ENCODE measurements at regions not wholly inside any gene's neighbourhood (a gene's known extent, or its start where the extent isn't known, plus 50 kb on each side); places are given as distances from the start of the nearest gene placed in this dataset.
A peak's percentile ranks its signal among the peaks of the same experiment; 100 is the strongest.

DNA sequence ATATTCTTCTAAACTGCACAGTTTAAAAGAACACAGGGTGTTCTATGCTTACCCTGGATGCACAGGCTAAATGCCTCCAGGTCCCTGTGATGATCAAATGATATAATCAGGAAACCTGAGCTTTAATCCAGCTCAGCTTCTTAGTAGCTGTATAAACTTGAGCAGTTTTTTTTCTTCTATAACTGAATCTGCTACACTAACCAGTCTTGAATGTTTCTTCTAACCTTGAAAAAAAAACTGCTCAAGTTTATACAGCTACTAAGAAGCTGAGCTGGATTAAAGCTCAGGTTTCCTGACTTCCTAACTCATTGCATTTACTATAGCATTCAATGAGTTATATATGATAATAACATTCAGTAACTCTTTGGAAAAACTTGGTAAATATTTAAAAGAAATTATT, 358.2 kb downstream of the CD109 start (continued):
- no peak for TF ChIP-seq EZH2 (IDR thresholded peaks at IDR 0.05; ENCODE audit: low read depth, unreplicated experiment)
- no peak for TF ChIP-seq NANOG (IDR thresholded peaks at IDR 0.05; ENCODE audit: borderline replicate concordance)
- no peak for TF ChIP-seq ZNF331 (CRISPR knock-in tag; IDR thresholded peaks at IDR 0.05; ENCODE audit: low read depth)
- TF ChIP-seq JUNB (IDR thresholded peaks at IDR 0.05; ENCODE audit: unreplicated experiment), result no peak
- no peak for TF ChIP-seq CREB1 (CRISPR knock-in tag; IDR thresholded peaks at IDR 0.05; ENCODE audit: low read depth)
- TF ChIP-seq, protein P1, sequence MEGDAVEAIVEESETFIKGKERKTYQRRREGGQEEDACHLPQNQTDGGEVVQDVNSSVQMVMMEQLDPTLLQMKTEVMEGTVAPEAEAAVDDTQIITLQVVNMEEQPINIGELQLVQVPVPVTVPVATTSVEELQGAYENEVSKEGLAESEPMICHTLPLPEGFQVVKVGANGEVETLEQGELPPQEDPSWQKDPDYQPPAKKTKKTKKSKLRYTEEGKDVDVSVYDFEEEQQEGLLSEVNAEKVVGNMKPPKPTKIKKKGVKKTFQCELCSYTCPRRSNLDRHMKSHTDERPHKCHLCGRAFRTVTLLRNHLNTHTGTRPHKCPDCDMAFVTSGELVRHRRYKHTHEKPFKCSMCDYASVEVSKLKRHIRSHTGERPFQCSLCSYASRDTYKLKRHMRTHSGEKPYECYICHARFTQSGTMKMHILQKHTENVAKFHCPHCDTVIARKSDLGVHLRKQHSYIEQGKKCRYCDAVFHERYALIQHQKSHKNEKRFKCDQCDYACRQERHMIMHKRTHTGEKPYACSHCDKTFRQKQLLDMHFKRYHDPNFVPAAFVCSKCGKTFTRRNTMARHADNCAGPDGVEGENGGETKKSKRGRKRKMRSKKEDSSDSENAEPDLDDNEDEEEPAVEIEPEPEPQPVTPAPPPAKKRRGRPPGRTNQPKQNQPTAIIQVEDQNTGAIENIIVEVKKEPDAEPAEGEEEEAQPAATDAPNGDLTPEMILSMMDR (conservative IDR thresholded peaks at IDR 0.05; ENCODE audit: low read depth in 2 of 2), result no peak
- TF ChIP-seq, protein P2, sequence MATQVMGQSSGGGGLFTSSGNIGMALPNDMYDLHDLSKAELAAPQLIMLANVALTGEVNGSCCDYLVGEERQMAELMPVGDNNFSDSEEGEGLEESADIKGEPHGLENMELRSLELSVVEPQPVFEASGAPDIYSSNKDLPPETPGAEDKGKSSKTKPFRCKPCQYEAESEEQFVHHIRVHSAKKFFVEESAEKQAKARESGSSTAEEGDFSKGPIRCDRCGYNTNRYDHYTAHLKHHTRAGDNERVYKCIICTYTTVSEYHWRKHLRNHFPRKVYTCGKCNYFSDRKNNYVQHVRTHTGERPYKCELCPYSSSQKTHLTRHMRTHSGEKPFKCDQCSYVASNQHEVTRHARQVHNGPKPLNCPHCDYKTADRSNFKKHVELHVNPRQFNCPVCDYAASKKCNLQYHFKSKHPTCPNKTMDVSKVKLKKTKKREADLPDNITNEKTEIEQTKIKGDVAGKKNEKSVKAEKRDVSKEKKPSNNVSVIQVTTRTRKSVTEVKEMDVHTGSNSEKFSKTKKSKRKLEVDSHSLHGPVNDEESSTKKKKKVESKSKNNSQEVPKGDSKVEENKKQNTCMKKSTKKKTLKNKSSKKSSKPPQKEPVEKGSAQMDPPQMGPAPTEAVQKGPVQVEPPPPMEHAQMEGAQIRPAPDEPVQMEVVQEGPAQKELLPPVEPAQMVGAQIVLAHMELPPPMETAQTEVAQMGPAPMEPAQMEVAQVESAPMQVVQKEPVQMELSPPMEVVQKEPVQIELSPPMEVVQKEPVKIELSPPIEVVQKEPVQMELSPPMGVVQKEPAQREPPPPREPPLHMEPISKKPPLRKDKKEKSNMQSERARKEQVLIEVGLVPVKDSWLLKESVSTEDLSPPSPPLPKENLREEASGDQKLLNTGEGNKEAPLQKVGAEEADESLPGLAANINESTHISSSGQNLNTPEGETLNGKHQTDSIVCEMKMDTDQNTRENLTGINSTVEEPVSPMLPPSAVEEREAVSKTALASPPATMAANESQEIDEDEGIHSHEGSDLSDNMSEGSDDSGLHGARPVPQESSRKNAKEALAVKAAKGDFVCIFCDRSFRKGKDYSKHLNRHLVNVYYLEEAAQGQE (IDR thresholded peaks at IDR 0.05; ENCODE audit: unreplicated experiment), result no peak
- no peak for TF ChIP-seq EZH2phosphoT487 (IDR thresholded peaks at IDR 0.05; ENCODE audit: unreplicated experiment)
- TF ChIP-seq ZNF114 (CRISPR knock-in tag; IDR thresholded peaks at IDR 0.05), result no peak

DNA sequence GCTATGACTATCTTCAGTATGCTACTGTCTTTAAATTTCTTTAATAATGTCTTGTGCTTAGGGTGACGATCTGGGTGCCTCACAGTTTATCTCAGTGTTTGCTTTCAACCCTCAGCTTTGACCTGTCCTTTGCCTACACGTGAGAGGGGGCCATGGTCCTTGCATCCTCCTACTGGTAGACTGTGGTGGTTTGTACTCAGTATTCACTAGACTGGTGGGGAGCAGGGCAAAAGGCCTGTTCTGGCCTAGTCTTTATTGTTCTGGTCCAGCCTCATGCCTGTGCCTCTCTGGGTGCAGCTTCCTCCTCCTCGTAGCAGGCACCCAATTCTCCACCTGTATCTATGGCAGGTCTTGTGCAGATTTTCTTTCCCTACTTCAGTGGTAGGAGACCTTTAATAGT, 354.9 kb downstream of the CD109 start:
- DNase-seq (ENCODE audit: low spot score), result peak; percentile 10
- no peak for TF ChIP-seq ZNF114 (CRISPR knock-in tag; IDR thresholded peaks at IDR 0.05)
- no peak for TF ChIP-seq POLR2AphosphoS5 (IDR thresholded peaks at IDR 0.05; ENCODE audit: low read depth)
- TF ChIP-seq EZH2phosphoT487 (IDR thresholded peaks at IDR 0.05; ENCODE audit: unreplicated experiment), result no peak
- TF ChIP-seq, protein P1 (conservative IDR thresholded peaks at IDR 0.05; ENCODE audit: low read depth in 2 of 2), result peak in 1 of 2 experiments; percentile 20; a peak in 2 of 4 replicates
- H3K4me3 Mint-ChIP-seq, result no peak overlapping the region
- Histone ChIP-seq H2AFZ (no peak overlapping the region), H3K4me1 (ENCODE audit: insufficient read depth) (no peaks in the 10 kb centered on the region), H4K20me1 (replicated peaks; ENCODE audit: insufficient read depth) (no peaks in the 10 kb centered on the region), H3K36me3 (ENCODE audit: insufficient read depth) (no peaks in the 10 kb centered on the region), H3K27me3 (ENCODE audit: insufficient read depth) (no peaks in the 10 kb centered on the region), H3F3A (replicated peaks; ENCODE audit: low read depth) (no peaks in the 10 kb centered on the region), H3K27ac (ENCODE audit: low read depth) (no peak overlapping the region), H3K4me3 (no peak overlapping the region), H3K4me2 (no peak overlapping the region), H3K79me2 (replicated peaks; ENCODE audit: insufficient read depth) (no peaks in the 10 kb centered on the region), H3K9me2 (ENCODE audit: insufficient read depth) (0 out of 2 replicates have a peak, but pooled peaks cover 3% of the 10 kb centered on the region)
- H3K27me3 Mint-ChIP-seq (ENCODE audit: insufficient read depth, low read depth, poor library complexity), result no peaks in the 10 kb centered on the region
- H3K4me1 Mint-ChIP-seq, result no peaks in the 10 kb centered on the region
- H3K27ac Mint-ChIP-seq, result no peak overlapping the region
- H3K36me3 Mint-ChIP-seq (ENCODE audit: low read depth), result no peaks in the 10 kb centered on the region
- no peaks in the 10 kb centered on the region for H3K9me3 Mint-ChIP-seq
- ATAC-seq, result peak; percentile 81

Measured in GM23338 (cell line).